H7 (cell line): ENCODE measurements at regions not wholly inside any gene's neighbourhood (a gene's known extent, or its start where the extent isn't known, plus 50 kb on each side); places are given as distances from the start of the nearest gene placed in this dataset.
"Not testable (repeated sequence)": the region's sequence is repeated elsewhere in the genome, so short reads cannot be mapped to it uniquely, and the experiment has no call there.

Experiments used
- DNase-seq: peaks from one replicate; pipeline ENCODE4 v3.0.0; 2012
- H3K27me3 ChIP-seq: 2 replicates; pipeline ENCODE4 v1.6.0; 2011; ENCODE audit warnings: mild to moderate bottlenecking, low read length; ENCODE audit not compliant: control insufficient read depth, insufficient read depth
- H3K36me3 ChIP-seq: replicated peaks from 2 replicates; pipeline ENCODE4 v1.5.1; 2011; ENCODE audit warnings: low read length; ENCODE audit not compliant: control insufficient read depth, insufficient read depth
- H3K4me3 ChIP-seq: 2 replicates; pipeline ENCODE4 v1.5.1; 2011; ENCODE audit warnings: low read depth, mild to moderate bottlenecking, control low read depth, low read length, moderate library complexity; ENCODE audit not compliant: insufficient read depth

DNA sequence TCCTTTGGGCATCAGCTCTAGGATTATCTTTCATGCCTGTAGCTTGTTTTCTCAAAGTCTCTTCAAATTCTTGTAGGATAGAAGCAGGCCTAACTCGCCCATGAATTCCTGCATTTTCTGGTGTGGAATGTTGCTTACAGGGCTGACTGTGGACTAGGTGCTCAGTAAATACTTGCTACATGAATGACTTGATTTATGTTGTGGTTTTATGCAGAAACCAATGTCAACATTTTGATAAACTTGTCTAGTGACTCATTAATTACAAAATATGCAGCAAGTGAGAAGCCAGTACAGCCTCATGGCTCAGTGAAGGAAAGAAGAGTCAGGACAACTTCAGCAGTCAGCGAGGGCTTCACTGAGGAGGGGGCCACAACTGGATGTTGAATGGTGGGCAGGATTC lies 110.6 kb upstream of the SIX2 start:
- DNase-seq: no peak
- no peak overlapping the region for H3K4me3 ChIP-seq
- no peaks in the 10 kb centered on the region for H3K36me3 ChIP-seq
- no peaks in the 10 kb centered on the region for H3K27me3 ChIP-seq

DNA sequence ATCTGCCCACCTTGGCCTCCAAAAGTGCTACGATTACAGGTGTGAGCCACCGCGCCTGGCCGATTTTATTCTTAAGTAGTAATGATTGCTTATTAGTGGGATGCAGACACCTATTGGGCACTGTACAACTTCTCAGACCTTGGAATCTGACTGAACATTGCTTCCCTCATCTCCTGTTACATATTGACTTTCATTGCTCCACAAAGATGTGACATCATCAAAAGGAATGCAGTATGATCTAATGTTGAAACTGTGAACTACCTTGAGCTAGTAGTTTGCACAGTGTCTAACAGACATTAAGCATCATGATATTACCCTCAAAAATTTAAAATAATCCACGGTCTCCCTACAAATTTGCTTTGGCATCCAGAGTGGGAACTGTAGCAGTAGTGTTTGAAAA lies 109.8 kb upstream of the SIX2 start:
- H3K36me3 ChIP-seq: no peaks in the 10 kb centered on the region
- H3K27me3 ChIP-seq: no peaks in the 10 kb centered on the region
- no peak overlapping the region for H3K4me3 ChIP-seq
- no peak for DNase-seq

DNA sequence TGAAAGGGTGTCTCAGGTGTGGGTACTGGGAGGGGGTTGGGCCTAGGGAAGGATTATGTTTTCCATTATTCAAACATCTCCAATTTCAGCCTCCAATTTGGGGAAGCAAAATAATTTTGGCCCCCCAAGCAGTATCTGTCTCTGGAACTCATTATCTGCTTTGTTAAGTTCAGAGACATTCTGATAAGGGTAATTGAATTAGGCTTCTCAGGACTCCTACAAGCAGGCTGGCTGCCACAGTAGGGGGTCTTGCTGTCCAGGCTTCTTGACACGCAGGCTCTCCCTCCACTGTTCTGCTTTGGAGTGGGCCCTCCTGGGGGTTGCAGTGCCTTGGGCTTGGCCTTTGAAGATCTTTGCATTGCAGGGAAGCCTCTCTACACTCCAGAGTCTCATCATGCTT lies 108.1 kb upstream of the SIX2 start:
- Histone ChIP-seq H3K36me3 (no peaks in the 10 kb centered on the region), H3K27me3 (no peaks in the 10 kb centered on the region), H3K4me3 (no peak overlapping the region)
- DNase-seq: no peak

DNA sequence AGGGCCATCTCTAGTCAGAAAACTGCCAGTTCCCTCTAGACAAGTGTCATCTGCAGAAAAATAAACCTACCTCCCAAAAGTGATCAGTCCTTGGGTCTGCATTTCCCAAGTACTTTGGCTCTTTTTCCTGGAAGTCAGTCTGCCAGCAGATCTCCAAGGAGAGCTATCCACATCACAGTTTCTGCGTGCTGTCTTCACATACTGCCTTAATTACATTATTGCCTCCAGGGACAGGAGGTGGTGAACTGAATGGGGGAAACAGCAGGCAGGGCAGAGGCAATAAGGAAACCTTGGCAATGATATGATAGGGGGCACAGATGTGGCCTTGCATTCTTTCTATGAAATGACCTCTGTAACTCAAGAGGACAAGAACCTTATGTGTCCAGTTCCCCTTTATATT lies 105.9 kb upstream of the SIX2 start:
- no peaks in the 10 kb centered on the region for H3K36me3 ChIP-seq
- no peak for DNase-seq

GRCh38 chr2:45114221-45114955 lies 105.1 kb upstream of the SIX2 start:
- Histone ChIP-seq H3K4me3 (no peak overlapping the region), H3K36me3 (no peaks in the 10 kb centered on the region), H3K27me3 (no peaks in the 10 kb centered on the region)
- no peak for DNase-seq

More for the DNA sequence above, 105.9 kb upstream of the SIX2 start:
- Histone ChIP-seq H3K27me3 (no peaks in the 10 kb centered on the region), H3K4me3 (no peak overlapping the region)

- no peak for DNase-seq
- Histone ChIP-seq H3K36me3 (no peaks in the 10 kb centered on the region), H3K4me3 (no peak overlapping the region), H3K27me3 (no peaks in the 10 kb centered on the region)
These were observed 103.5 kb upstream of the SIX2 start for GRCh38 chr2:45112750-45113149.

DNA sequence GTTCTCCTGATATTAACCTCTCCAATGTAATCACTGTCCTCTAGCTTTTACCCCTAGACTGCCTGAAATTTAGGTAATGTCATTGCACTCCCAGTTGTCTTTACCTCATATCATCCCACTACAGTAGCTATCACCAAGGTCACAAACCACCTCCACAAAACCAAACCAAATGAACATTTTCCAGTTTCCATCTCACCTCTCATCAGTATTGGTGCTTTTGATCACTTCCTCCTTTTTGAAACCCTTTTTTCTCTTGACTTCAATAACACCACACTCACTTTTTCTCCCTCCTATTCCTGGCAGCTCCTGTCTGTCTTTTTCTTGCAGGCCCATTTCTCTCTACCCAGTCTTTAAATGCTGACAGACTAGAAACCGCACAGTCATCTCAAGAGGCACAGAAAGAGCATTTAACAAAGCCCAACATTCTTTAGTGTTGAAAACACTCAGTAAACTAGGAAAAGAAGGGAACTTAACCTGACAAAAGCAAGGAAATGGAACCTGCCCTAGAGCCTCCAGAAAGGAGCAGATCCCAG lies 95.9 kb upstream of the SIX2 start:
- Histone ChIP-seq H3K36me3 (no peaks in the 10 kb centered on the region), H3K27me3 (no peaks in the 10 kb centered on the region), H3K4me3 (no peak overlapping the region)
- no peak for DNase-seq

DNA sequence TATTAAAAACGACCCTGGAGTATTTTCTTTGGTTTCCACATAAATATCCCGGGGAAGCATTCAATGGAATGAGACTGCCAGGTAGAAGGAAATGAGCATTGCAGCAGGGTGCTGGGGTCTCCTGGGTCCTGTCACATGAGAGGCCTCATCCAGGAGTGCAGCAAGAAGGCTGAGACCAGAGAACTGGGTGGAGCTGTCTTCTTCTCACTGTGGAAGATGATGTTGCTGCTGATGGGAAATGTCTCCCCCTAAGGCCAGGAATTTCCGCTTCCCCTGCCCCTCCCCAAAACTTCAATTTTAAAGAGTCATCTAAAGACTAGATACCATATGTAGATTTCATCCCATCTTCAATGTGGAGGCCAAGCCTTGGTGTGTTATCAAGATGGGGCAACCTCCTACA lies 95.2 kb upstream of the SIX2 start:
- H3K27me3 ChIP-seq: no peaks in the 10 kb centered on the region
- no peak for DNase-seq
- H3K4me3 ChIP-seq: no peak overlapping the region
- H3K36me3 ChIP-seq: no peaks in the 10 kb centered on the region

- H3K4me3 ChIP-seq: no peak overlapping the region
- no peaks in the 10 kb centered on the region for H3K36me3 ChIP-seq
- no peak for DNase-seq
- H3K27me3 ChIP-seq: no peaks in the 10 kb centered on the region
These were observed 94.4 kb upstream of the SIX2 start for GRCh38 chr2:45103351-45104345.

DNA sequence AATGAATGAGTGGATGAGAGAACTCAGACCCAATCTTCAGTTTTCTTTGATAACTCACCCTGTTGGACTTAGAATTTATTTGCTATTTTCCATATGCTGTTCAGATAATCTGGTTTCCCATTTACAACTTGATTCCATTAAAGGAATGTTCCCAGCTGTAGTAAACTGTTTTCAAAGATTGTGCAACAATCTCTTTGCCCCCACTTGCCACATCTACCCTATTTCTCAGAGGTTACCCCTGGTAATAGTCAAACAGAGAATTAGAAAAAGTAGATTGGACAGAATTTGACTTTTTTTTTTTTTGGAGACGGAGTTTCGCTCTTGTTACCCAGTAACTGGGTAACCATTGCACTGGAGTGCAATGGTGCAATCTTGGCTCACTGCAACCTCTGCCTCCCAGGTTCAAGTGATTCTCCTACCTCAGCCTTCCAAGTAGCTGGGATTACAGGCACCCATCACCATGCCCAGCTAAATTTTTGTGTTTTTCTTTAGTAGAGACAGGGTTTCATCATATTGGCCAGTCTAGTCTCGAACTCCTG lies 93.4 kb upstream of the SIX2 start:
- no peak for DNase-seq
- no peak overlapping the region for H3K4me3 ChIP-seq
- no peaks in the 10 kb centered on the region for H3K27me3 ChIP-seq

GRCh38 chr2:45102141-45102540 lies 92.9 kb upstream of the SIX2 start:
- no peak for DNase-seq
- H3K4me3 ChIP-seq: no peak overlapping the region
- H3K27me3 ChIP-seq: no peaks in the 10 kb centered on the region
- no peaks in the 10 kb centered on the region for H3K36me3 ChIP-seq

More for the DNA sequence above, 93.4 kb upstream of the SIX2 start:
- no peaks in the 10 kb centered on the region for H3K36me3 ChIP-seq

GRCh38 chr2:45096996-45097395 lies 87.7 kb upstream of the SIX2 start:
- DNase-seq: no peak
- Histone ChIP-seq H3K36me3 (no peaks in the 10 kb centered on the region), H3K27me3 (no peaks in the 10 kb centered on the region), H3K4me3 (no peak overlapping the region)

DNA sequence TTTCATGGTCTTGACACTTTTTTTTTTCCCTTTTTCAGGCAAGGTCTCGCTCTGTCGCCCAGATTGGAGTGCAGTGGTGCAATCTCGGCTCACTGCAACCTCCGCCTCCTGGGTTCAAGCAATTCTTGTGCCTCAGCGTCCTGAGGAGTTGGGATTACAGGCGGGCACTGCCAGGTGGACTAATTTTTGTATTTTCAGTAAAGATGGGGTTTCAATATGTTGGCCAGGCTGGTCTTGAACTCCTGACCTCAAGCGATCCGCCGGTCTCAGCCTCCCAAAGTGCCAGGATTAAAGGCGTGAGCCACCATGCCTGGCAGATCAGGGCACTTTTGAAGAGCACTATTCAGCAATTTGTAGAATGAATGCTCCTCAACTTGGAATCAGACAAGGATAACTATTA lies 86.8 kb upstream of the SIX2 start:
- H3K4me3 ChIP-seq, H3K27me3 ChIP-seq, H3K36me3 ChIP-seq, DNase-seq: not testable (repeated sequence)

GRCh38 chr2:45093663-45094062 lies 84.4 kb upstream of the SIX2 start:
- Histone ChIP-seq H3K27me3 (no peaks in the 10 kb centered on the region), H3K4me3 (no peak overlapping the region), H3K36me3 (no peaks in the 10 kb centered on the region)
- no peak for DNase-seq

DNA sequence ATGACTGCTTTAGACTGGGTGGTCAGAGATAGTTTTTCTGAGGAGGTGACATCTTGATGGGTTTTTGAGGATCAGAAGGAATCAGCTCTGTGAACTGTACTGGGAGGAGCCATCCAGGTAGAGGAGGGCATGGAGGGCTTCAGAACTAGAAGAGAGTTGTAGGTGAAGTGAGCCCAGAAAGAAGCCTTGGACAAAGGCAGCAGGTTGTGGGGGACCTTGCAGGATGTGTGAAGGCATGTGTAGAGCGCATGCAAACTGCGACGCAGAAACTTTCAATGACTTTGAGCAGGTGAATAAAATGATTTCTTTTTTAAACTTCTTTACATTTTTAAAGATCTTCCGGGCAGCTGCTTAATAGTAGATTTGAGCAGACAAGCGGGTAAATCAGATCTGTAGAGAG lies 83.9 kb upstream of the SIX2 start:
- DNase-seq: no peak
- Histone ChIP-seq H3K4me3 (no peak overlapping the region), H3K36me3 (no peaks in the 10 kb centered on the region), H3K27me3 (no peaks in the 10 kb centered on the region)
